SK-N-SH (cell line): ENCODE measurements at regions not wholly inside any gene's neighbourhood (a gene's known extent, or its start where the extent isn't known, plus 50 kb on each side); places are given as distances from the start of the nearest gene placed in this dataset.

Experiments used
- CTCF ChIA-PET: fragments of 300-600, 350-600 bp; formaldehyde crosslinking; extraction: SDS; loops from one replicate; lab custom pipeline; 2021; lab: Yijun Ruan, JAX
- POLR2A ChIA-PET: fragments of 350-600 bp; sonication (Branson Sonifier 250); formaldehyde crosslinking; extraction: SDS; loops from one replicate; lab custom pipeline; 2020; ENCODE audit warnings: antibody characterized with exemption, inconsistent platforms; lab: Yijun Ruan, JAX
- DNase-seq: peaks from one replicate; pipeline ENCODE4 v3.0.0; 2012
- H2AFZ ChIP-seq: fragments of 200-600 bp; sonication (generic); 2 replicates; pipeline ENCODE4 v1.8.1; 2016; ENCODE audit warnings: antibody characterized with exemption, mild to moderate bottlenecking, low read depth
- H3F3A ChIP-seq: fragments of 200-600 bp; sonication (generic); replicated peaks from 2 replicates; pipeline ENCODE3; 2016; ENCODE audit warnings: antibody characterized with exemption, mild to moderate bottlenecking; ENCODE audit not compliant: insufficient read depth
- H3K27ac ChIP-seq, 2 experiments: fragments of 200-500 bp in 1 of 2; fragments of 200-600 bp in 1 of 2; sonication (Bioruptor generic) in 1 of 2; sonication (generic), shearing (Covaris generic) in 1 of 2; 2 replicates each; pipeline versions ENCODE4 v1.5.1 to v1.6.1; 2014 to 2016; ENCODE audit warnings: low read depth in 2 of 2, inconsistent platforms in 1 of 2, low read length in 1 of 2, mild to moderate bottlenecking in 1 of 2, mixed read lengths in 1 of 2
- H3K27me3 ChIP-seq: fragments of 200-600 bp; sonication (generic), shearing (Covaris generic); 2 replicates; pipeline ENCODE4 v1.6.1; 2016; ENCODE audit warnings: mixed run types; ENCODE audit not compliant: insufficient read depth
- H3K36me3 ChIP-seq, 2 experiments: fragments of 200-500 bp in 1 of 2; fragments of 200-600 bp in 1 of 2; sonication (Bioruptor generic) in 1 of 2; sonication (generic) in 1 of 2; replicated peaks in 1 of 2; 2 replicates each; pipeline versions ENCODE3 to v1.5.1; 2014 to 2016; ENCODE audit warnings: low read length in 1 of 2, mild to moderate bottlenecking in 1 of 2; ENCODE audit not compliant: insufficient read depth in 2 of 2, control insufficient read depth in 1 of 2
- H3K4me1 ChIP-seq, 2 experiments: fragments of 200-500 bp in 1 of 2; fragments of 200-600 bp in 1 of 2; sonication (Bioruptor generic) in 1 of 2; sonication (generic), shearing (Covaris generic) in 1 of 2; 2 replicates each; pipeline versions ENCODE4 v1.5.1 to v1.6.1; 2014 to 2016; ENCODE audit warnings: low read depth in 1 of 2, low read length in 1 of 2, mixed run types in 1 of 2; ENCODE audit not compliant: insufficient read depth in 2 of 2, control insufficient read depth in 1 of 2
- H3K4me2 ChIP-seq: fragments of 200-600 bp; sonication (generic), shearing (Covaris generic); 2 replicates; pipeline ENCODE4 v1.6.1; 2017; ENCODE audit warnings: mixed run types
- H3K4me3 ChIP-seq, 2 experiments: fragments of 200-500 bp in 1 of 2; fragments of 200-600 bp in 1 of 2; sonication (Bioruptor generic) in 1 of 2; sonication (generic), shearing (Covaris generic) in 1 of 2; 2 replicates each; pipeline versions ENCODE4 v1.5.1 to v1.8.1; 2014 to 2016; ENCODE audit warnings: low read depth in 2 of 2, inconsistent platforms in 1 of 2, low read length in 1 of 2, mild to moderate bottlenecking in 1 of 2, mixed read lengths in 1 of 2, moderate library complexity in 1 of 2
- H3K79me2 ChIP-seq: fragments of 200-600 bp; sonication (generic); 2 replicates; pipeline ENCODE4 v1.8.1; 2017; ENCODE audit warnings: mild to moderate bottlenecking; ENCODE audit not compliant: insufficient read depth
- H3K9ac ChIP-seq: fragments of 200-600 bp; sonication (generic); 2 replicates; pipeline ENCODE4 v1.6.1; 2017; ENCODE audit warnings: mixed run types
- H3K9me2 ChIP-seq: fragments of 200-600 bp; sonication (generic); 2 replicates; pipeline ENCODE4 v1.6.1; 2017; ENCODE audit warnings: mixed run types
- H3K9me3 ChIP-seq: fragments of 200-600 bp; sonication (generic); 2 replicates; pipeline ENCODE4 v1.6.1; 2017; ENCODE audit warnings: mixed run types, mild to moderate bottlenecking, moderate library complexity
- H4K20me1 ChIP-seq: fragments of 200-600 bp; sonication (generic); 2 replicates; pipeline ENCODE4 v1.6.1; 2017; ENCODE audit warnings: mild to moderate bottlenecking, mixed run types; ENCODE audit not compliant: insufficient read depth
- CHD2 ChIP-seq: fragments of 150-350 bp; IDR thresholded peaks from 2 replicates; pipeline ENCODE4 v1.6.1; 2018; ENCODE audit warnings: low read length; ENCODE audit not compliant: partially characterized antibody
- EP300 ChIP-seq, 2 experiments: IDR thresholded peaks; 2 replicates each; pipeline versions ENCODE4 v1.4.0 to v1.6.1; 2012; ENCODE audit warnings: borderline replicate concordance in 1 of 2, low read depth in 1 of 2, low read length in 1 of 2
- FOSL2 ChIP-seq: IDR thresholded peaks from 2 replicates; pipeline ENCODE4 v1.4.0; 2012; ENCODE audit warnings: low read depth, mild to moderate bottlenecking, moderate library complexity, borderline replicate concordance
- FOXJ3 ChIP-seq: sonication (generic); formaldehyde crosslinking; IDR thresholded peaks from 2 replicates; pipeline ENCODE4 v1.5.1; 2020; ENCODE audit warnings: mild to moderate bottlenecking, missing genetic modification reagents
- FOXM1 ChIP-seq: IDR thresholded peaks from 2 replicates; pipeline ENCODE4 v1.4.0; 2012; ENCODE audit warnings: low read depth, mild to moderate bottlenecking
- GATA2 ChIP-seq: sonication (generic); formaldehyde crosslinking; IDR thresholded peaks from 2 replicates; pipeline ENCODE4 v1.5.0; 2020; ENCODE audit warnings: mild to moderate bottlenecking, missing genetic modification reagents
- JUND ChIP-seq: IDR thresholded peaks from 2 replicates; pipeline ENCODE4 v1.4.0; 2012
- MEF2A ChIP-seq: IDR thresholded peaks from 2 replicates; pipeline ENCODE4 v1.4.0; 2012; ENCODE audit warnings: low read depth, borderline replicate concordance
- NFIC ChIP-seq: IDR thresholded peaks from 2 replicates; pipeline ENCODE4 v1.4.0; 2012; ENCODE audit warnings: borderline replicate concordance
- RAD21 ChIP-seq: IDR thresholded peaks from 2 replicates; pipeline ENCODE4 v1.6.1; 2012; ENCODE audit warnings: mild to moderate bottlenecking, low read length
- RCOR1 ChIP-seq: fragments of 150-350 bp; IDR thresholded peaks from 2 replicates; pipeline ENCODE4 v1.6.1; 2017; ENCODE audit warnings: antibody characterized with exemption, low read length
- RFX5 ChIP-seq: IDR thresholded peaks from 2 replicates; pipeline ENCODE4 v1.6.1; 2012; ENCODE audit warnings: mild to moderate bottlenecking, improper control_type of control experiment, low read length
- RXRA ChIP-seq: IDR thresholded peaks from 2 replicates; pipeline ENCODE4 v1.4.0; 2012; ENCODE audit warnings: low read depth, mild to moderate bottlenecking, borderline replicate concordance
- TAF1 ChIP-seq: IDR thresholded peaks from 2 replicates; pipeline ENCODE4 v1.6.1; 2012; ENCODE audit warnings: low read depth, mild to moderate bottlenecking, low read length, moderate library complexity, borderline replicate concordance
- TCF12 ChIP-seq: IDR thresholded peaks from 2 replicates; pipeline ENCODE4 v1.4.0; 2012
- YY1 ChIP-seq: IDR thresholded peaks from 2 replicates; pipeline ENCODE4 v1.4.0; 2012; ENCODE audit warnings: low read depth, mild to moderate bottlenecking
- WGBS: methylation state at CpG from one replicate; pipeline ENCODE4 v1.1.6; 2017; ENCODE audit warnings: low lambda C conversion rate; 5-methylcytosine and 5-hydroxymethylcytosine counted together
- TF ChIP-seq, protein P1 (sequence below): IDR thresholded peaks from 2 replicates; pipeline ENCODE4 v1.4.0; 2012; ENCODE audit warnings: low read depth, borderline replicate concordance
- TF ChIP-seq, protein P2 (sequence below): fragments of 150-350 bp; IDR thresholded peaks from 2 replicates; pipeline ENCODE4 v1.6.1; 2016; ENCODE audit warnings: mild to moderate bottlenecking, low read depth, low read length
- TF ChIP-seq, protein P3 (sequence below): fragments of 200-600 bp; sonication (generic); IDR thresholded peaks from 2 replicates; pipeline ENCODE4 v1.6.1; 2017; ENCODE audit warnings: antibody characterized with exemption, mild to moderate bottlenecking, moderate library complexity
- TF ChIP-seq, protein P4 (sequence below): IDR thresholded peaks from 2 replicates; pipeline ENCODE4 v1.6.1; 2012; ENCODE audit warnings: mild to moderate bottlenecking, low read depth, low read length, moderate library complexity
- TF ChIP-seq, protein P5 (sequence below): IDR thresholded peaks from 2 replicates; pipeline ENCODE4 v1.4.0; 2012; ENCODE audit warnings: low read depth, borderline replicate concordance
- TF ChIP-seq, protein P6 (sequence below): IDR thresholded peaks from 2 replicates; pipeline ENCODE4 v1.4.0; 2012; ENCODE audit warnings: low read depth

DNA sequence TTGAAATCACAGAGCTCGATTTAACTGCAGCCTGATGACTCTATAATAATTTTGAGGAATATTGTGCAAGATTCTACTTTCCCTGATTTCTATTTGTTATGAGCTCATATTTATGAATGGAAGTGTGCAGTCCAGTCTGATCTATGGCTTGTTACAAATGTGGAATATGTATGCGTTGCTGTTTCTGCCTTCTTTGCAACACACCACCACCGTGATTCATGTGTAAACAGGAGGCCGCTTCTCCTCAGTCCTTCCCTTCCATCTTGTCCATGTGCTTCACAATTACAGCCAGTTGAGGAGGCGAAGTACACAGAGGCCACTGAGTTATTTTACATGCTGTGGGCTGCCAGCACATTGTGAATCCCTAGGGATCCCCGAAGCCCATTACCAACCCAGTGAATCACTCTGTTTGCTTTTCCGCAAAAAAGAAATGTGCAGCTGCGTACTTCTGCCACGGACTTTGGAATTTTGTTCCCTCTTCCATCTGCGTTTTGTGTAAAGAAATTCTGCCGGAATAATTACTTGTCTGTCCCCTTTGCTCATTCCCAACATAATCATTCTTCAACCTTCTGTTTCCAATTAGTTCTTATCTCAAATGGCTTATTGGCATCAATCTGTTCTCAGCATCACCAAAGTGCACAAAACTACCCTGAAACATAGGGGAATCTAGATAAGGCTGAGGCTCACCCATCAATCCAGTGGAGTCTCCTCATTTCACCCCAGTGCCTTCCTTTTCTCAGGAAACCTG, 551.6 kb upstream of the CITED2 start:
- peak; percentile 62 for TF ChIP-seq CHD2
- TF ChIP-seq JUND, result peak; percentile 13; the same call in 1 of the 2 replicates
- TF ChIP-seq, protein P1, sequence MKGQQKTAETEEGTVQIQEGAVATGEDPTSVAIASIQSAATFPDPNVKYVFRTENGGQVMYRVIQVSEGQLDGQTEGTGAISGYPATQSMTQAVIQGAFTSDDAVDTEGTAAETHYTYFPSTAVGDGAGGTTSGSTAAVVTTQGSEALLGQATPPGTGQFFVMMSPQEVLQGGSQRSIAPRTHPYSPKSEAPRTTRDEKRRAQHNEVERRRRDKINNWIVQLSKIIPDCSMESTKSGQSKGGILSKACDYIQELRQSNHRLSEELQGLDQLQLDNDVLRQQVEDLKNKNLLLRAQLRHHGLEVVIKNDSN, result no peak
- peak; percentile 97 for TF ChIP-seq GATA2
- TF ChIP-seq, protein P2, sequence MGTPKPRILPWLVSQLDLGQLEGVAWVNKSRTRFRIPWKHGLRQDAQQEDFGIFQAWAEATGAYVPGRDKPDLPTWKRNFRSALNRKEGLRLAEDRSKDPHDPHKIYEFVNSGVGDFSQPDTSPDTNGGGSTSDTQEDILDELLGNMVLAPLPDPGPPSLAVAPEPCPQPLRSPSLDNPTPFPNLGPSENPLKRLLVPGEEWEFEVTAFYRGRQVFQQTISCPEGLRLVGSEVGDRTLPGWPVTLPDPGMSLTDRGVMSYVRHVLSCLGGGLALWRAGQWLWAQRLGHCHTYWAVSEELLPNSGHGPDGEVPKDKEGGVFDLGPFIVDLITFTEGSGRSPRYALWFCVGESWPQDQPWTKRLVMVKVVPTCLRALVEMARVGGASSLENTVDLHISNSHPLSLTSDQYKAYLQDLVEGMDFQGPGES, result no peak
- TF ChIP-seq TAF1, result no peak
- no peak for TF ChIP-seq MEF2A
- TF ChIP-seq TCF12, result peak; percentile 80
- peak; percentile 92 for TF ChIP-seq RCOR1
- 0 out of 2 replicates have a peak, but pooled peaks have one; percentile 33 for TF ChIP-seq FOXM1
- TF ChIP-seq NFIC, result peak; percentile 28; the same call in 1 of the 2 replicates
- TF ChIP-seq, protein P3, sequence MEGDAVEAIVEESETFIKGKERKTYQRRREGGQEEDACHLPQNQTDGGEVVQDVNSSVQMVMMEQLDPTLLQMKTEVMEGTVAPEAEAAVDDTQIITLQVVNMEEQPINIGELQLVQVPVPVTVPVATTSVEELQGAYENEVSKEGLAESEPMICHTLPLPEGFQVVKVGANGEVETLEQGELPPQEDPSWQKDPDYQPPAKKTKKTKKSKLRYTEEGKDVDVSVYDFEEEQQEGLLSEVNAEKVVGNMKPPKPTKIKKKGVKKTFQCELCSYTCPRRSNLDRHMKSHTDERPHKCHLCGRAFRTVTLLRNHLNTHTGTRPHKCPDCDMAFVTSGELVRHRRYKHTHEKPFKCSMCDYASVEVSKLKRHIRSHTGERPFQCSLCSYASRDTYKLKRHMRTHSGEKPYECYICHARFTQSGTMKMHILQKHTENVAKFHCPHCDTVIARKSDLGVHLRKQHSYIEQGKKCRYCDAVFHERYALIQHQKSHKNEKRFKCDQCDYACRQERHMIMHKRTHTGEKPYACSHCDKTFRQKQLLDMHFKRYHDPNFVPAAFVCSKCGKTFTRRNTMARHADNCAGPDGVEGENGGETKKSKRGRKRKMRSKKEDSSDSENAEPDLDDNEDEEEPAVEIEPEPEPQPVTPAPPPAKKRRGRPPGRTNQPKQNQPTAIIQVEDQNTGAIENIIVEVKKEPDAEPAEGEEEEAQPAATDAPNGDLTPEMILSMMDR, result no peak
- TF ChIP-seq RXRA, result no peak
- TF ChIP-seq RAD21, result peak; percentile 14; the same call in 1 of the 2 replicates
- no peak for TF ChIP-seq RFX5
- no peak for TF ChIP-seq YY1
- no peak; the same call in 1 of the 2 replicates for TF ChIP-seq FOXJ3 (CRISPR knock-in tag)
- TF ChIP-seq FOSL2, result no peak
- TF ChIP-seq, protein P4, sequence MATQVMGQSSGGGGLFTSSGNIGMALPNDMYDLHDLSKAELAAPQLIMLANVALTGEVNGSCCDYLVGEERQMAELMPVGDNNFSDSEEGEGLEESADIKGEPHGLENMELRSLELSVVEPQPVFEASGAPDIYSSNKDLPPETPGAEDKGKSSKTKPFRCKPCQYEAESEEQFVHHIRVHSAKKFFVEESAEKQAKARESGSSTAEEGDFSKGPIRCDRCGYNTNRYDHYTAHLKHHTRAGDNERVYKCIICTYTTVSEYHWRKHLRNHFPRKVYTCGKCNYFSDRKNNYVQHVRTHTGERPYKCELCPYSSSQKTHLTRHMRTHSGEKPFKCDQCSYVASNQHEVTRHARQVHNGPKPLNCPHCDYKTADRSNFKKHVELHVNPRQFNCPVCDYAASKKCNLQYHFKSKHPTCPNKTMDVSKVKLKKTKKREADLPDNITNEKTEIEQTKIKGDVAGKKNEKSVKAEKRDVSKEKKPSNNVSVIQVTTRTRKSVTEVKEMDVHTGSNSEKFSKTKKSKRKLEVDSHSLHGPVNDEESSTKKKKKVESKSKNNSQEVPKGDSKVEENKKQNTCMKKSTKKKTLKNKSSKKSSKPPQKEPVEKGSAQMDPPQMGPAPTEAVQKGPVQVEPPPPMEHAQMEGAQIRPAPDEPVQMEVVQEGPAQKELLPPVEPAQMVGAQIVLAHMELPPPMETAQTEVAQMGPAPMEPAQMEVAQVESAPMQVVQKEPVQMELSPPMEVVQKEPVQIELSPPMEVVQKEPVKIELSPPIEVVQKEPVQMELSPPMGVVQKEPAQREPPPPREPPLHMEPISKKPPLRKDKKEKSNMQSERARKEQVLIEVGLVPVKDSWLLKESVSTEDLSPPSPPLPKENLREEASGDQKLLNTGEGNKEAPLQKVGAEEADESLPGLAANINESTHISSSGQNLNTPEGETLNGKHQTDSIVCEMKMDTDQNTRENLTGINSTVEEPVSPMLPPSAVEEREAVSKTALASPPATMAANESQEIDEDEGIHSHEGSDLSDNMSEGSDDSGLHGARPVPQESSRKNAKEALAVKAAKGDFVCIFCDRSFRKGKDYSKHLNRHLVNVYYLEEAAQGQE, result no peak
- peak; percentile 22 to 93; a peak in 2 of 4 replicates for TF ChIP-seq EP300 (IDR thresholded peaks at IDR 0.05; ENCODE audit: borderline replicate concordance in 1 of 2, low read depth in 1 of 2, low read length in 1 of 2)
- TF ChIP-seq, protein P5, sequence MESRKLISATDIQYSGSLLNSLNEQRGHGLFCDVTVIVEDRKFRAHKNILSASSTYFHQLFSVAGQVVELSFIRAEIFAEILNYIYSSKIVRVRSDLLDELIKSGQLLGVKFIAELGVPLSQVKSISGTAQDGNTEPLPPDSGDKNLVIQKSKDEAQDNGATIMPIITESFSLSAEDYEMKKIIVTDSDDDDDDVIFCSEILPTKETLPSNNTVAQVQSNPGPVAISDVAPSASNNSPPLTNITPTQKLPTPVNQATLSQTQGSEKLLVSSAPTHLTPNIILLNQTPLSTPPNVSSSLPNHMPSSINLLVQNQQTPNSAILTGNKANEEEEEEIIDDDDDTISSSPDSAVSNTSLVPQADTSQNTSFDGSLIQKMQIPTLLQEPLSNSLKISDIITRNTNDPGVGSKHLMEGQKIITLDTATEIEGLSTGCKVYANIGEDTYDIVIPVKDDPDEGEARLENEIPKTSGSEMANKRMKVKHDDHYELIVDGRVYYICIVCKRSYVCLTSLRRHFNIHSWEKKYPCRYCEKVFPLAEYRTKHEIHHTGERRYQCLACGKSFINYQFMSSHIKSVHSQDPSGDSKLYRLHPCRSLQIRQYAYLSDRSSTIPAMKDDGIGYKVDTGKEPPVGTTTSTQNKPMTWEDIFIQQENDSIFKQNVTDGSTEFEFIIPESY, result no peak
- TF ChIP-seq, protein P6, sequence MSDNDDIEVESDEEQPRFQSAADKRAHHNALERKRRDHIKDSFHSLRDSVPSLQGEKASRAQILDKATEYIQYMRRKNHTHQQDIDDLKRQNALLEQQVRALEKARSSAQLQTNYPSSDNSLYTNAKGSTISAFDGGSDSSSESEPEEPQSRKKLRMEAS, result peak; percentile 82
- no peaks in the 10 kb centered on the region for H4K20me1 ChIP-seq
- H3K9me2 ChIP-seq, result no peaks in the 10 kb centered on the region
- H3K27me3 ChIP-seq, result no peaks in the 10 kb centered on the region
- no peaks in the 10 kb centered on the region for H3K79me2 ChIP-seq
- ChIA-PET POLR2A (no interaction called here), CTCF (no interaction called here)
- H2AFZ ChIP-seq, result peak overlapping the region; percentile 37; the same call in 1 of the 2 replicates
- DNase-seq, result peak; percentile 58
- H3K4me2 ChIP-seq, result peak overlapping the region; percentile 10; the same call in 1 of the 2 replicates
- H3K27ac ChIP-seq, result peak overlapping the region; percentile 48 to 81
- H3K36me3 ChIP-seq, result no peaks in the 10 kb centered on the region
- H3K9me3 ChIP-seq, result no peaks in the 10 kb centered on the region
- H3K9ac ChIP-seq, result no peak overlapping the region
- 27% methylated on average over 11 of the region's 11 CpGs for WGBS
- H3K4me1 ChIP-seq, result peaks cover 12% of the 10 kb centered on the region in 2 experiments; a peak in 3 of 4 replicates
- no peak overlapping the region for H3K4me3 ChIP-seq
- peaks cover 9% of the 10 kb centered on the region for H3F3A ChIP-seq
